B cell (primary cell): ENCODE measurements at regions not wholly inside any gene's neighbourhood (a gene's known extent, or its start where the extent isn't known, plus 50 kb on each side); places are given as distances from the start of the nearest gene placed in this dataset.

ENCODE experiments used
- ATAC-seq: fragments of 200-7000 bp; cut with Tn5 transposase; one replicate; pipeline ENCODE4 v1.10.0; 2021; ENCODE audit warnings: low read depth, mild to moderate bottlenecking, moderate number of reproducible peaks, moderate library complexity
- CTCF ChIA-PET: fragments of 350-600 bp; sonication (Branson Sonifier 250); formaldehyde crosslinking; loops from one replicate; lab custom pipeline; 2021; ENCODE audit warnings: antibody characterized with exemption, inconsistent platforms; lab: Charles Lee
- POLR2A ChIA-PET: fragments of 350-600 bp; sonication (Branson Sonifier 250); formaldehyde crosslinking; loops from one replicate; lab custom pipeline; 2021; ENCODE audit warnings: antibody characterized with exemption; lab: Charles Lee
- DNase-seq: peaks from one replicate; pipeline ENCODE4 v3.0.0; 2013
- H2AFZ ChIP-seq: 2 replicates; pipeline ENCODE4 v1.6.1; 2012; ENCODE audit warnings: mild to moderate bottlenecking, low read depth, low read length; ENCODE audit not compliant: insufficient read depth, poor library complexity, severe bottlenecking
- H3K27ac ChIP-seq, 2 donors: 1 replicate in 1 of 2; 2 replicates in 1 of 2; pipeline ENCODE4 v1.5.1; 2012 to 2013; ENCODE audit warnings: low read length in 2 of 2, mild to moderate bottlenecking in 2 of 2, moderate library complexity in 1 of 2
- H3K27me3 ChIP-seq, 4 experiments: fragments of 200-600 bp in 1 of 4; sonication (generic) in 1 of 4; replicated peaks in 1 of 4; 1 replicate in 2 of 4; 2 replicates in 2 of 4; pipeline versions ENCODE4 v1.6.1 to v1.7.0; 2013 to 2016; ENCODE audit warnings: low read length in 3 of 4, mild to moderate bottlenecking in 2 of 4, mixed read lengths in 1 of 4, moderate library complexity in 1 of 4; ENCODE audit not compliant: insufficient read depth in 4 of 4, control insufficient read depth in 3 of 4; ENCODE audit errors: control extremely low read depth in 1 of 4
- H3K36me3 ChIP-seq, 2 experiments: replicated peaks in 1 of 2; 1 replicate in 1 of 2; 2 replicates in 1 of 2; pipeline versions ENCODE4 v1.6.1 to v1.7.1; 2013; ENCODE audit warnings: low read length in 1 of 2; ENCODE audit not compliant: insufficient read depth in 2 of 2, control insufficient read depth in 1 of 2; ENCODE audit errors: control extremely low read depth in 1 of 2, extremely low read depth in 1 of 2
- H3K4me1 ChIP-seq, 2 donors: fragments of 200-600 bp in 1 of 2; sonication (generic) in 1 of 2; 1 replicate in 1 of 2; 2 replicates in 1 of 2; pipeline versions ENCODE4 v1.5.1 to v1.6.1; 2013 to 2017; ENCODE audit warnings: low read length in 2 of 2; ENCODE audit not compliant: control insufficient read depth in 2 of 2, insufficient read depth in 2 of 2
- H3K4me2 ChIP-seq: replicated peaks from 2 replicates; pipeline ENCODE3; 2012; ENCODE audit warnings: mild to moderate bottlenecking, low read depth, low read length; ENCODE audit not compliant: poor library complexity, severe bottlenecking
- H3K4me3 ChIP-seq, 5 experiments: fragments of 200-600 bp in 1 of 5; sonication (generic) in 1 of 5; 1 replicate in 3 of 5; 2 replicates in 2 of 5; pipeline versions ENCODE4 v1.5.1 to v1.7.0; 2011 to 2016; ENCODE audit warnings: low read length in 4 of 5, mild to moderate bottlenecking in 4 of 5, low read depth in 2 of 5, control low read depth in 1 of 5, moderate library complexity in 1 of 5; ENCODE audit not compliant: insufficient read depth in 1 of 5; ENCODE audit errors: control extremely low read depth in 1 of 5, extremely low read depth in 1 of 5
- H3K79me2 ChIP-seq: fragments of 200-600 bp; sonication (generic); one replicate; pipeline ENCODE4 v1.6.0; 2016; ENCODE audit warnings: low read length; ENCODE audit not compliant: control insufficient read depth, insufficient read depth
- H3K9ac ChIP-seq: fragments of 200-600 bp; sonication (generic); 2 replicates; pipeline ENCODE4 v1.6.1; 2017; ENCODE audit warnings: mild to moderate bottlenecking, low read length, moderate library complexity
- H3K9me3 ChIP-seq, 3 donors: one replicate each; pipeline versions ENCODE4 v1.6.1 to v1.7.1; 2013; ENCODE audit warnings: low read length in 2 of 3; ENCODE audit not compliant: control insufficient read depth in 2 of 3, insufficient read depth in 1 of 3; ENCODE audit errors: control extremely low read depth in 1 of 3
- H4K20me1 ChIP-seq: 2 replicates; pipeline ENCODE4 v1.6.0; 2012; ENCODE audit warnings: mild to moderate bottlenecking, low read length; ENCODE audit not compliant: insufficient read depth, control insufficient read depth, poor library complexity, severe bottlenecking
- H3K27ac Mint-ChIP-seq: one replicate; pipeline ENCODE4 v1.8.0; 2021; ENCODE audit warnings: mixed read lengths
- H3K27me3 Mint-ChIP-seq: one replicate; pipeline ENCODE4 v1.8.0; 2021; ENCODE audit warnings: mixed read lengths
- H3K4me1 Mint-ChIP-seq: one replicate; pipeline ENCODE4 v1.8.0; 2021; ENCODE audit warnings: mixed read lengths
- H3K4me3 Mint-ChIP-seq: one replicate; pipeline ENCODE4 v1.8.0; 2021; ENCODE audit warnings: mixed read lengths
- H3K9me3 Mint-ChIP-seq: one replicate; pipeline ENCODE4 v1.8.0; 2022; ENCODE audit warnings: mixed read lengths; ENCODE audit not compliant: insufficient read depth
- CTCF ChIP-seq: fragments of 200-600 bp; IDR thresholded peaks from one replicate; pipeline ENCODE4 v1.8.0; 2022; ENCODE audit warnings: antibody characterized with exemption, mild to moderate bottlenecking
- EZH2 ChIP-seq: IDR thresholded peaks from 2 replicates; pipeline ENCODE4 v1.6.1; 2012; ENCODE audit warnings: borderline replicate concordance, low read depth, mild to moderate bottlenecking, moderate library complexity, low read length; ENCODE audit not compliant: insufficient read depth, poor library complexity, severe bottlenecking
- WGBS: methylation state at CpG from one replicate; pipeline ENCODE4 v1.1.5; 2013; ENCODE audit warnings: missing lambda C conversion rate; ENCODE audit not compliant: insufficient coverage; 5-methylcytosine and 5-hydroxymethylcytosine counted together
- intact Hi-C: fragments of 100-400 bp; cut with micrococcal nuclease; formaldehyde crosslinking; loops from one replicate; pipeline ENCODE4 v1.10.0; 2022

DNA sequence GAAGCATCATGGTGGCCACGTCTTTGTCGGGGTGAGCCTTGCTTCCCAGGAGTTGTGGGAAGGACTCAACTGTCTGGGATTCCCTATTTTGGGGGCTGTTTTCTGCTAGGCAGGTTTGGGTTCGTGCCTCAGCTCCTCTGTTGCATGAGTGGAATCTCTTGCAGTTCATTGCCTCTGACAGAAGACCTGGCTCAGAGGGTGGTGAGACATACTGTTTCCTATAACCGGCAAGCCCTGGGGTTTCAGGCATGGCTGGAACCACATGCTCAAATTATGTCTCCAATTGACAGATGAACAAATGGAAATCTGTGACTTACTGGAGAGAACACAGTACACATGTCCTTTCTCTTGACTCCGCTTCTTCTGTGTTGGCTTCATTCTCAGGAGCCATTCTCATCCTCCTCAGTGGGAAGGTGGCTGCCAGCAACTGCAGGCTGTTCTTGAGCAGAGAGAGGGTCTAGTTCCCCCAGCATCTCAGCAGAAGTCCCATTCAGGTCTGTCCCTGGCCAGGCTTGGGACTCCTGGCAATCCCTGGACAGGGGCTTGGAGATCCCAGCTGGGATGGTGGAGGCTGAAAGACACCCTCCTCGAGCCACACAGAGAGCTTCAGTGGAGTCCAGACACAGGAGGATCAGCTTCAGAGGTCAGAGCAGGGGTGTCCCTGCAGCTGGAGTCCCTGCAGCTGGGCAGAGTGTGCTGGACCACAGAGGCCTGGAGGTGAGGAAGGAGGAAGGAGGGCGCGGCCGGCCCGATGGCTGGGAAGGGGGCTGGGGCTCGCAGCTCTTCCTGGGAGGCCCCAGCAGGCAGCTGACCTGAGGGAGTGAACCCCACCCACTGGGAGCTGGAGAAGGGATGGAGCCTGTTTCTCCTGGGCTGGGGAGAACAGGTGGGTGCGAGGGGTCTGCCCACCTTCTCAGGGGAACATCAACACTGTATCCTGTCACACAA, 97.6 kb downstream of the LSM3 start:
- Histone ChIP-seq H4K20me1 (no peaks in the 10 kb centered on the region), H3K27me3 (peaks cover 0 to 4% (median 0%) of the 10 kb centered on the region in 4 experiments), H3K4me3 (no peak overlapping the region), H3K79me2 (no peaks in the 10 kb centered on the region), H3K36me3 (no peaks in the 10 kb centered on the region), H2AFZ (no peak overlapping the region), H3K9me3 (no peaks in the 10 kb centered on the region), H3K9ac (no peak overlapping the region), H3K27ac (no peak overlapping the region), H3K4me2 (no peak overlapping the region), H3K4me1 (no peaks in the 10 kb centered on the region)
- TF ChIP-seq CTCF: no peak
- H3K4me1 Mint-ChIP-seq: no peaks in the 10 kb centered on the region
- CTCF ChIA-PET: interaction anchor here (0.8 to 2.4 kb wide), 4 partner anchors 14 to 191 kb away, joined by 3 to 13 read pairs (median 6); no protein-coding TSS in a partner anchor
- H3K9me3 Mint-ChIP-seq: no peaks in the 10 kb centered on the region
- ATAC-seq: no peak
- 79% methylated on average over 10 of the region's 12 CpGs for WGBS
- peaks cover 8% of the 10 kb centered on the region for H3K27me3 Mint-ChIP-seq
- H3K4me3 Mint-ChIP-seq: no peak overlapping the region
- POLR2A ChIA-PET: interaction anchor here (0.6 kb wide), 1 partner anchor 157 kb away, joined by 9 read pairs; no protein-coding TSS in a partner anchor
- intact Hi-C loops: no loop called here
- no peak overlapping the region for H3K27ac Mint-ChIP-seq
- no peak for DNase-seq

DNA sequence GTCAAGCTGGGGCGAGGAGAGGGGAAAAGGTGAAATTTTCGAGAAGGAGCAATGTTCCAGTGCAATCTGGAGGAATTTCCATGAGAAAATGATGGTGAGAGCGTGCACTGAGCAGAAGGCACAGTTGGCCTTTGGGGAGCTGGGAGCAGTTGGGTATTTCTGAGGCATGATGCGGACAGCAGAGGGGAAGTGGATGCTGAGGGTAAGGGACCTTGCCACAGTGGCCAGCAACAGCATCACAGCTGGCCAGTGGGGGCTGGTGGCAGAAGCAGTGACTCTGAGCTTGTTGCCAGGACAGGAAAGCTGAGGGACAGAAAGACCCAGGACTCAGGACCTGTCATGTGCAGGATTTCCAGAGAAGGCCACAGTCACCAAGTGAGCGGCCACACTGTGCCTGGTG, 98.9 kb downstream of the LSM3 start:
- ChIA-PET POLR2A (no interaction called here), CTCF (interaction anchor here (1.5 to 2.4 kb wide), 3 partner anchors 15 to 190 kb away, joined by 3 to 13 read pairs (median 8); no protein-coding TSS in a partner anchor)
- H2AFZ ChIP-seq: no peak overlapping the region
- TF ChIP-seq EZH2: no peak
- TF ChIP-seq CTCF: no peak
- H3K27ac Mint-ChIP-seq: no peak overlapping the region
- no peak for ATAC-seq
- no peak overlapping the region for H3K4me3 ChIP-seq
- WGBS: 85% methylated on average over 5 of the region's 5 CpGs
- no peaks in the 10 kb centered on the region for H3K4me1 Mint-ChIP-seq
- H3K4me2 ChIP-seq: no peak overlapping the region
- no peaks in the 10 kb centered on the region for H4K20me1 ChIP-seq
- no peaks in the 10 kb centered on the region for H3K79me2 ChIP-seq
- no peaks in the 10 kb centered on the region for H3K4me1 ChIP-seq
- no peak overlapping the region for H3K27ac ChIP-seq
- no peak overlapping the region for H3K9ac ChIP-seq
- no peak overlapping the region for H3K4me3 Mint-ChIP-seq
- intact Hi-C loops: no loop called here
- peaks cover 6% of the 10 kb centered on the region for H3K27me3 Mint-ChIP-seq
- no peaks in the 10 kb centered on the region for H3K36me3 ChIP-seq
- H3K27me3 ChIP-seq: peaks cover 0 to 4% (median 0%) of the 10 kb centered on the region in 4 experiments
- no peak for DNase-seq
- H3K9me3 Mint-ChIP-seq: no peaks in the 10 kb centered on the region
- no peaks in the 10 kb centered on the region for H3K9me3 ChIP-seq
